GM12892 (cell line): ENCODE measurements at regions not wholly inside any gene's neighbourhood (a gene's known extent, or its start where the extent isn't known, plus 50 kb on each side); places are given as distances from the start of the nearest gene placed in this dataset.

Source experiments
- POLR2A ChIP-seq: IDR thresholded peaks from 2 replicates; pipeline ENCODE4 v1.6.1; 2011; ENCODE audit warnings: low read depth, low read length, control low read depth
- TAF1 ChIP-seq: IDR thresholded peaks from 2 replicates; pipeline ENCODE4 v1.6.1; 2011; ENCODE audit warnings: low read depth, mild to moderate bottlenecking, control low read depth, low read length, borderline replicate concordance

- TF ChIP-seq TAF1 = no peak
- TF ChIP-seq POLR2A = no peak
Measured at GRCh38 chr2:128413718-128414341, 95.2 kb upstream of the HS6ST1 start.
